GM18870 (cell line): ENCODE measurements at regions not wholly inside any gene's neighbourhood (a gene's known extent, or its start where the extent isn't known, plus 50 kb on each side); places are given as distances from the start of the nearest gene placed in this dataset.
"Not testable (repeated sequence)": the region's sequence is repeated elsewhere in the genome, so short reads cannot be mapped to it uniquely, and the experiment has no call there.

Experiments
- ATAC-seq: cut with Tn5 transposase; IDR thresholded peaks from one replicate; pipeline ENCODE4 v1.9.1; 2021; ENCODE audit warnings: moderate library complexity; ENCODE audit not compliant: unreplicated experiment

DNA sequence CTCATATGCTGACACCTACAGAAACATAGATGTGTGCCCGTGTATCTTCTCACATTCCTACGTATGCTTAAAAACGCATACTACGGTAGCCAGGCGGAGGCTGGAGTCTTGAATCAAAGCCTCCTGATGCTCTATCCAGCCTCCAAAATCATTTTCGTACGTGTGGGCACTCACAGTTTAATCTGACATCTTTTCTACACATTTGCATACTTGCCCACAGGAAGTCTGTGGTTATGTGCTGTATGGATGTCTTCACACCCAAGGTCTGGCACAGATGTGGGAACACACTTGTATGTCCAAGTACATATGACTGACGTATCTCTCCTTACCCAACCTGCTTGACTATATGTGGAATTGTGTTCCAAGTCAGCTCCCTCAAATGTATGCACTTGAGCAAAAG, 561.8 kb upstream of the CADM1 start:
- no peak for ATAC-seq

GRCh38 chr11:116065191-116065895, 561.1 kb upstream of the CADM1 start:
- ATAC-seq, result no peak

GRCh38 chr11:116062490-116063171, 558.4 kb upstream of the CADM1 start:
- no peak for ATAC-seq

DNA sequence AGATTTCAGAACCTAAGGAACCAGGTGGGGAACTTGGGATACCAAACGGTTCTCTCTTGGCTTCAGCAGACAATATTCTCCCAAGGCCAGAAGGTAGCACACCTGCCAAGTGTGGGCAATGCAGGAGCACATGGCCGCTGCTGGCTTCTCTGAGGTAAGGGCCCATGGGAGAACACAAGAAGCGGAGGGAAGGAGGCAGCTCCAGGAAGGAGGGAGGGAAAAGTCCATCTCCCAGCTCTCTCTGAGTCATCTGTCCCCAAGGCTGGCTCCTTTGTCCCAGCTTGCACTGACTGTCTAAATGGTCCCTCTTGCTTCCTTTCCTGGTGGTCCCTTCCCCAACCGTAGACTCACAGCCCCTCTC, 557.9 kb upstream of the CADM1 start:
- ATAC-seq, result no peak

DNA sequence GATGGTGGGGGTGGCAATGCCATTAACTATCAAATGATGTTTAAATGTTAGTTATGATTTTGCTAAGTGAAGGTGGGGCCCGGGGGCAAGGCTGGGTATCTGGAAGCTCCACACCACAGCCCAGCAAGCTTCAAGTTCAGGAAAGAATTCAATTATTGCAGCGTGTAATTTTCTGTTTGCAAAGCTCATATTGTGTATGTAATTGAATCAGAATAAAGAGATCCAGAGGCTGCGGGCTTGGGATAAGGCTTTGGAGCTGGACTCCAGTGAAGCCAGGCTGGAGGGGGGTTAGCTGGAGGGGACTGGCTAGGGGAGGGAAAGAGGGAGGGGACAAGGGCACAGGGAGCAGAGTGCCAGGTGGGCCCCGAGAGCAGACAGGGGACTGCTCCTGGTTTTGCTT, 557.1 kb upstream of the CADM1 start:
- ATAC-seq, result no peak

DNA sequence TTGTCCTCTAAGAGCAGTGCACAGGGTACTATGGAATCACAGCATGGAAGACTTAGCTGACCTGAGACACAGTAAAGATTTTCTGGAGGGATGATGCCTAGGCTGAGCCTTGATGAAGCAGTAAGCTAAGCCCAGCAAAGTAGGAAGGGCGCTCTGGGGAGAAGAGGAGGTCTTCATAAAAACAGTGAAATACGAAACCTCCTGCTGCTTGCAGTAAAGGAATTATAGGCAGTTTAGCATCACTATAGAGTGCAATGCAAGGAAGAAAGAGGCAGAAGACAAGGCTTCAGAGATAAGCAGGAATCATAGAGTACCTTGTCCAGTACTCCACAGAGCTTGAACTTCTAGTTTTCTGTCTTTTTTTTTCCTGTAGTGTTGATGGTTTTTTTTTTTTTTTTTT, 555.7 kb upstream of the CADM1 start:
- ATAC-seq, result no peak

GRCh38 chr11:116057000-116057399, 552.8 kb upstream of the CADM1 start:
- no peak for ATAC-seq

DNA sequence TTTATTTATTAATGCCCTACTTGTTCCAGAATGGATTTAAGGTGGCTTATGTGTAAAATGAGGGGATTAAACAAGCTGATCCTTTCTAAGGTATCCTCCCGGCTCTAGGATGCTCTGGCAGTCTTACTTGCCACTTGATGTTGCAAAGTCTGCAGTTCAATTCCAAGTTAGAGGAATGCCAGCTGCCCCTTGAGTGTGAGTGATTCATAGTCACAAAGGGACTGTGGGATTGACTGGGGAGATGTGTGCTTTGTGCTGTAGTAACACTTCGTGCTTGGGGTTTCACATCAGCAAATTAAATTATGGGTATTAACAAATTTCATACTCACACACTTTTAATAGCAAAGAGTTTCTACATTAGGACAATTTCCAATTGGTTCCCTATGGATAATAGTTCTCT, 550.8 kb upstream of the CADM1 start:
- no peak for ATAC-seq

GRCh38 chr11:116053548-116053919, 549.3 kb upstream of the CADM1 start:
- ATAC-seq, result no peak

DNA sequence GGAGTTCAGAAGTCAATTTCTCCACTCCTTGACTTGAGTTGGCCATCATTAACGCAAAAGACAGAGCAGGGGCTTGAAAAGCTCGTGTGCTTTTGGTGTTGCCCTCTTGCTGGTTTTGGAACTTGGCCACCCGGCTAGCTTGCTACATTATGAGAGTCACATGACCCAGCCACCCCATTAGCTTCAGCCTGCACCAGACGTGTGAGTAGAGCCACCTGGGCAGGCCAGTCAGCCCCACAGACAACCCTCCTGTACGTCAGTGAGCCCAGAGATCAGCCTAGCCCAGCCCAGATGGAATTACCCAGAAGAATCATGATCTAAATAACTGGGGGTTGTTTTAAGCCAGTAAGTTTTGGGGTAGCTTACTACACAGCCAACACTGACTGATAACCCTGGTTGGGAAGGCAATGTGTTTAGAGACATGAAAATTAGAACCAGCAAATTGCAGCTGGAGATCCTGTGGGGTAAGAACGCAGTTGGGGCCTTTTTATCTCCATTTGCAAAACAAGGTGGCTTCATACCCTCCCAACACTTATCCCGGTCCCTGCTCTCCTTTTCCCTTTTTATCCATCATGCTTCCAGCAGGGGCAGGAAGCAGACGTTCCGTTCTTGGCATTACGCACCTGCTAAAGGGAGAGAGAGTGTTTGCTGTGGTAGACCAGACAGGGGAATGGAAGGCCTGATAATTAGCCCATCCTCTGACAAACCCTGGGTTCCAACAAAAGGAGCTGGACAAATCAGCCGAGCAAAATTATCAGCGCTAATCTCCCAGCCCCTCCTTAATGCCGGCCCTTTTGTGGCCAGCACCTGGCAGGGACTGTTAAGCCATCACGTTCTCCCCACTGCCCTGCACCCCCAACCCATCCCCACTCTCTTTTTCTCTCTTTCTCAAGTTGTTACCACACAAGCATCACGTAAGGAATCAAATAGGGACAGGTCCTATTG, 548.7 kb upstream of the CADM1 start:
- ATAC-seq, result no peak

DNA sequence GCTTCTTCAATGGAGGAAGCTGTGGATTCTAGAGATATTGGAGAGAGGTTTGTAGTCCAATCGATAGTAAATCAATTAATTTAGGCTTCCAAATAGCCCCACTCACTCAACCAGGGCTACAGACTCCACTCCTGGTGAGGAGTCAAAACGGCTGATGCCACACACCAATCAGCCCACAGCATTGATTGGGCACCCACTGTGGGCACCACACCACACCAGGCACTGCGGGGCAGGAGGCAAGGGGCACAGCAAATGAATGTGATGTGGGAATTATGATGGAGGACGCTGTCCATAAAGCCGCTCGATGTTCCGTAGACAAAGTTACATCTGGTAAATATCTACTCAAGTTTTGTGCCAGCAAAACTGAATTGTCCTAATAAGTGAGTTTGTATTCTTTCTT, 547.3 kb upstream of the CADM1 start:
- ATAC-seq, result no peak

- ATAC-seq, result no peak
Measured at GRCh38 chr11:116049383-116049782, 545.2 kb upstream of the CADM1 start.

DNA sequence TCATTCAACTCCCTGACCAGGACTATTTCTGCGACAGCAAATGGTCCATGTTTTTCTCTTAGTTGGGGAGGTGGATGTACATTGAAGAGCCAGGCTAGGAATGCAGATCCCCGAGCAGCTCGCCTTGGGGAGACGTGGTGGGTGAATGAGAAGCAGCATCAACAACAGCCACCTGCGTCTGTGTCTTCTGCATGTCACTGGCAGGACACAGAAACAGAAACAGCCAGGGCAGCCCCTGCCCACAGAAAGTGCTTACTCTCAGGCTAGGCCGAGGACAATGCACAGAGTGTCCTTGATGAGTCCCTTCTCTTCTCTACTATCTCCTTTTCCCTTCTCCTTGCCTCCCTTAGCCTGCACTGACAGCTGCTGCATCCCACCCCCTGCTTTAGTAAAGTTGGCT, 541.9 kb upstream of the CADM1 start:
- ATAC-seq, result no peak

DNA sequence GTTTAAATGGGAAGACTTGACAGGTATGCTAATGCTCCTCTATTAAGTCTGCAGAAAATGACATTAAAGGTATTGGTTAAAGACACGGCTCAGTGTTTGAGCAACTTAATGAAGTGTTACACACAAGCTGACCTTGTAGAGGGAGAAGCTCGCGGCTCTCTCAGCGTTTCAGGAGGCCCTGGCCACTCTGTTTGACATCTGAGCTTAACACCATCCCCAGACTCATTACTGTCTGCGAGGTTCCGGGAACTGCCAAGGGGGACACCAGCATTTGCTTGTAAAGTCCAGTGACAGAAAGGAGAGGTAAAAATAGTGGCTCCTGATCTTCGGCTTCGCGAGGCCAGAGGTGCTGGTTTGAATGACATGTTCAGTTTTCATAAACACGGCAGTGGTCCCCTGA, 540.7 kb upstream of the CADM1 start:
- no peak for ATAC-seq

- no peak for ATAC-seq
Measured at GRCh38 chr11:116044520-116044919, 540.3 kb upstream of the CADM1 start.

- no peak for ATAC-seq
Measured at GRCh38 chr11:116043857-116044256, 539.6 kb upstream of the CADM1 start.

GRCh38 chr11:116043059-116043458, 538.8 kb upstream of the CADM1 start:
- not testable (repeated sequence) for ATAC-seq

GRCh38 chr11:116042146-116042545, 537.9 kb upstream of the CADM1 start:
- ATAC-seq, result no peak

GRCh38 chr11:116037861-116038260, 533.6 kb upstream of the CADM1 start:
- ATAC-seq, result no peak

DNA sequence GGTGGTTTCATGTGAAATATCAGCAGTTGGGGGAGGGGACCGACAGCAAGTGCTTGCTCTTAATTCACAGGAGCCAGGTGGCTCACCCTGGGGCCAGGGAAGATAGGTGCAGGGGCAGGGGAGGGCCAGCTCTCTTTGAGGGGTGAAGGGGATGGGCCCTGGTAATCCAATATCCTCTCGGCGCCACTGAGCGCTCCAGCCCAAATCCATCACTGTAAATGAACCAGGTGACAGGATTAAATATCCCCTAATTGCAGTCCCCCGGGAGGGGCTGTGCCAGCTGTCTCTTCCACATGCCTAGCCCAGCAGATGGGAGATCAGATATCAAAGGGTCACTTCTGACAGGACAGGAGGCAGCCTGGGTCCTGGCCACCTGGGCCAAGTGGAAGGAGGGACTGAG, 531.8 kb upstream of the CADM1 start:
- ATAC-seq, result no peak

GRCh38 chr11:116033931-116034553, 529.8 kb upstream of the CADM1 start:
- ATAC-seq, result no peak
